ENCODE measurements at regions not wholly inside any gene's neighbourhood (a gene's known extent, or its start where the extent isn't known, plus 50 kb on each side); places are given as distances from the start of the nearest gene placed in this dataset.

DNA sequence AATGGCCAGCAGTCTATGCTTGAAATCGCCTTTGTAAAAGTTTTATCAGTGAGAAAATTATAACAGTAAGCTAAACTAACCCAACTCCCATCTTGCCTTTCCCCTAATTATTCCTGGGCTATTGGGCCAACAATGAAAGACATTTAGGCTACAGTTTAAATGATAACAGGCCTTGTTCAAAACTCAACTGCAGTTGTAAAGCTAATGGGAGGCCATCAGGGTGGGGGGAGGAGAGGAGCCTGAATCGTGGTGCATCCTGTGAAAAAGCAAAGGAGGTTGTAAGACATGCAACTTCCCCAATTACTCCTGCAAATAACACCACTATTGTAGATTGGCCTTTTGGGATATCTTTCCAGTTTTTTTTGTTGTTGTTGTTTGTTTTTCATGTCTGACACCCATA lies 53.8 kb downstream of the ACTL7B start:
- no peak overlapping the region for H4K5ac ChIP-seq (ENCODE audit: low read depth, low read length)
- WGBS, 2 experiments (ENCODE audit: extremely low coverage in 2 of 2, insufficient read length in 1 of 2) = no CpG with 5 or more reads among the region's 2 CpGs
- no peak overlapping the region for H3K14ac ChIP-seq (replicated peaks; ENCODE audit: low read depth, low read length)
- no peaks in the 10 kb centered on the region for H3K9me3 ChIP-seq (ENCODE audit: control insufficient read depth, insufficient read depth, low read length)
- no peak overlapping the region for H4K8ac ChIP-seq (ENCODE audit: low read depth in 2 of 2, low read length in 2 of 2)
- no peak overlapping the region for H2AFZ ChIP-seq (replicated peaks; ENCODE audit: low read length, poor library complexity)
- no peak overlapping the region for H3K4me3 ChIP-seq (ENCODE audit: insufficient read depth, low read depth, low read length)
- no peak overlapping the region for H3K56ac ChIP-seq (ENCODE audit: extremely low read depth, insufficient read depth, low read length)
- H2BK5ac ChIP-seq (ENCODE audit: low read depth, low read length, poor library complexity, severe bottlenecking) = no peak overlapping the region
- H2BK20ac ChIP-seq (ENCODE audit: low read depth, low read length) = no peak overlapping the region
- H3K36me3 ChIP-seq (ENCODE audit: control insufficient read depth, insufficient read depth, low read length) = no peaks in the 10 kb centered on the region
- 0 out of 2 replicates have a peak, but pooled peaks cover 1% of the 10 kb centered on the region for H3K27me3 ChIP-seq (ENCODE audit: control insufficient read depth, insufficient read depth, low read length)
- no peak overlapping the region for H2BK120ac ChIP-seq (ENCODE audit: low read depth, low read length)
- H4K91ac ChIP-seq (ENCODE audit: insufficient read depth, low read depth, low read length) = no peak overlapping the region
- ChIA-PET POLR2A (ENCODE audit: unreplicated experiment) (no interaction called here), CTCF (no interaction called here)
- no peak overlapping the region for H2AK5ac ChIP-seq (ENCODE audit: low read depth, low read length)
- no peak overlapping the region for H2BK15ac ChIP-seq (ENCODE audit: low read depth, low read length)
- TF ChIP-seq SMC3 (IDR thresholded peaks at IDR 0.05; ENCODE audit: low read depth, low read length) (no peak), RCOR1 (IDR thresholded peaks at IDR 0.05; ENCODE audit: insufficient replicate concordance, low read length) (no peak), POLR2A (IDR thresholded peaks at IDR 0.05; ENCODE audit: low read depth, low read length) (no peak), NFE2L2 (IDR thresholded peaks at IDR 0.05; ENCODE audit: low read depth, low read length) (no peak), MAZ (IDR thresholded peaks at IDR 0.05; ENCODE audit: borderline replicate concordance, low read depth, low read length) (no peak), RAD21 (IDR thresholded peaks at IDR 0.05; ENCODE audit: low read length) (no peak), BHLHE40 (IDR thresholded peaks at IDR 0.05; ENCODE audit: low read depth, low read length) (no peak), FOS (IDR thresholded peaks at IDR 0.05; ENCODE audit: low read depth, low read length) (no peak), MXI1 (IDR thresholded peaks at IDR 0.05; ENCODE audit: borderline replicate concordance, low read depth, low read length) (no peak), CEBPB (IDR thresholded peaks at IDR 0.05; ENCODE audit: low read depth, low read length) (no peak), RFX5 (IDR thresholded peaks at IDR 0.05; ENCODE audit: low read depth, low read length) (no peak)
- TF ChIP-seq, protein P1, sequence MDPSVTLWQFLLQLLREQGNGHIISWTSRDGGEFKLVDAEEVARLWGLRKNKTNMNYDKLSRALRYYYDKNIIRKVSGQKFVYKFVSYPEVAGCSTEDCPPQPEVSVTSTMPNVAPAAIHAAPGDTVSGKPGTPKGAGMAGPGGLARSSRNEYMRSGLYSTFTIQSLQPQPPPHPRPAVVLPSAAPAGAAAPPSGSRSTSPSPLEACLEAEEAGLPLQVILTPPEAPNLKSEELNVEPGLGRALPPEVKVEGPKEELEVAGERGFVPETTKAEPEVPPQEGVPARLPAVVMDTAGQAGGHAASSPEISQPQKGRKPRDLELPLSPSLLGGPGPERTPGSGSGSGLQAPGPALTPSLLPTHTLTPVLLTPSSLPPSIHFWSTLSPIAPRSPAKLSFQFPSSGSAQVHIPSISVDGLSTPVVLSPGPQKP (IDR thresholded peaks at IDR 0.05; ENCODE audit: borderline replicate concordance, low read depth, low read length) = no peak
- TF ChIP-seq, protein P2, sequence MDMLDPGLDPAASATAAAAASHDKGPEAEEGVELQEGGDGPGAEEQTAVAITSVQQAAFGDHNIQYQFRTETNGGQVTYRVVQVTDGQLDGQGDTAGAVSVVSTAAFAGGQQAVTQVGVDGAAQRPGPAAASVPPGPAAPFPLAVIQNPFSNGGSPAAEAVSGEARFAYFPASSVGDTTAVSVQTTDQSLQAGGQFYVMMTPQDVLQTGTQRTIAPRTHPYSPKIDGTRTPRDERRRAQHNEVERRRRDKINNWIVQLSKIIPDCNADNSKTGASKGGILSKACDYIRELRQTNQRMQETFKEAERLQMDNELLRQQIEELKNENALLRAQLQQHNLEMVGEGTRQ (IDR thresholded peaks at IDR 0.05; ENCODE audit: low read depth, low read length) = no peak
- TF ChIP-seq, protein P3, sequence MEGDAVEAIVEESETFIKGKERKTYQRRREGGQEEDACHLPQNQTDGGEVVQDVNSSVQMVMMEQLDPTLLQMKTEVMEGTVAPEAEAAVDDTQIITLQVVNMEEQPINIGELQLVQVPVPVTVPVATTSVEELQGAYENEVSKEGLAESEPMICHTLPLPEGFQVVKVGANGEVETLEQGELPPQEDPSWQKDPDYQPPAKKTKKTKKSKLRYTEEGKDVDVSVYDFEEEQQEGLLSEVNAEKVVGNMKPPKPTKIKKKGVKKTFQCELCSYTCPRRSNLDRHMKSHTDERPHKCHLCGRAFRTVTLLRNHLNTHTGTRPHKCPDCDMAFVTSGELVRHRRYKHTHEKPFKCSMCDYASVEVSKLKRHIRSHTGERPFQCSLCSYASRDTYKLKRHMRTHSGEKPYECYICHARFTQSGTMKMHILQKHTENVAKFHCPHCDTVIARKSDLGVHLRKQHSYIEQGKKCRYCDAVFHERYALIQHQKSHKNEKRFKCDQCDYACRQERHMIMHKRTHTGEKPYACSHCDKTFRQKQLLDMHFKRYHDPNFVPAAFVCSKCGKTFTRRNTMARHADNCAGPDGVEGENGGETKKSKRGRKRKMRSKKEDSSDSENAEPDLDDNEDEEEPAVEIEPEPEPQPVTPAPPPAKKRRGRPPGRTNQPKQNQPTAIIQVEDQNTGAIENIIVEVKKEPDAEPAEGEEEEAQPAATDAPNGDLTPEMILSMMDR (conservative IDR thresholded peaks at IDR 0.05; ENCODE audit: low read depth, low read length) = no peak
- no peaks in the 10 kb centered on the region for H3K79me1 ChIP-seq (ENCODE audit: low read depth in 1 of 2, low read length in 2 of 2)
- intact Hi-C loops (cut with micrococcal nuclease) (no loop called here), dilution Hi-C loops (cut with HindIII; ENCODE audit: low sequenced_read_pairs, unreplicated experiment) (no loop called here), in situ Hi-C loops (cut with MboI; ENCODE audit: low sequenced_read_pairs) (no loop called here)
- ATAC-seq (ENCODE audit: low read depth) (no peak), DNase-seq (no peak)
- H3K9me1 ChIP-seq (ENCODE audit: insufficient read depth, low read length) = no peaks in the 10 kb centered on the region; the same call in 1 of the 2 replicates
- H3K9ac ChIP-seq (ENCODE audit: low read depth, low read length) = no peak overlapping the region
- no peak overlapping the region for H3K4me2 ChIP-seq (ENCODE audit: low read depth, low read length)
- no peak overlapping the region for H3K4ac ChIP-seq (ENCODE audit: low read depth, low read length)
- H3K27ac ChIP-seq (ENCODE audit: insufficient read depth, low read length) = no peak overlapping the region
- no peak overlapping the region for H2AK9ac ChIP-seq (replicated peaks; ENCODE audit: low read depth, low read length, poor library complexity)
- H4K20me1 ChIP-seq (ENCODE audit: insufficient read depth, low read length) = no peaks in the 10 kb centered on the region
- no peak overlapping the region for H3K23ac ChIP-seq (ENCODE audit: low read depth, low read length)
- no peaks in the 10 kb centered on the region for H3K4me1 ChIP-seq (ENCODE audit: control insufficient read depth, insufficient read depth, low read length)
- no TSS peak for BruUV-seq (replicated peaks)
- H3K18ac ChIP-seq (ENCODE audit: low read depth, low read length) = no peak overlapping the region
